GM19324 (cell line): ENCODE measurements at regions not wholly inside any gene's neighbourhood (a gene's known extent, or its start where the extent isn't known, plus 50 kb on each side); places are given as distances from the start of the nearest gene placed in this dataset.
A peak's percentile ranks its signal among the peaks of the same experiment; 100 is the strongest.

Experiments used
- ATAC-seq: cut with Tn5 transposase; IDR thresholded peaks from one replicate; pipeline ENCODE4 v1.9.1; 2021; ENCODE audit warnings: mild to moderate bottlenecking, moderate library complexity; ENCODE audit not compliant: unreplicated experiment, low FRiP score

DNA sequence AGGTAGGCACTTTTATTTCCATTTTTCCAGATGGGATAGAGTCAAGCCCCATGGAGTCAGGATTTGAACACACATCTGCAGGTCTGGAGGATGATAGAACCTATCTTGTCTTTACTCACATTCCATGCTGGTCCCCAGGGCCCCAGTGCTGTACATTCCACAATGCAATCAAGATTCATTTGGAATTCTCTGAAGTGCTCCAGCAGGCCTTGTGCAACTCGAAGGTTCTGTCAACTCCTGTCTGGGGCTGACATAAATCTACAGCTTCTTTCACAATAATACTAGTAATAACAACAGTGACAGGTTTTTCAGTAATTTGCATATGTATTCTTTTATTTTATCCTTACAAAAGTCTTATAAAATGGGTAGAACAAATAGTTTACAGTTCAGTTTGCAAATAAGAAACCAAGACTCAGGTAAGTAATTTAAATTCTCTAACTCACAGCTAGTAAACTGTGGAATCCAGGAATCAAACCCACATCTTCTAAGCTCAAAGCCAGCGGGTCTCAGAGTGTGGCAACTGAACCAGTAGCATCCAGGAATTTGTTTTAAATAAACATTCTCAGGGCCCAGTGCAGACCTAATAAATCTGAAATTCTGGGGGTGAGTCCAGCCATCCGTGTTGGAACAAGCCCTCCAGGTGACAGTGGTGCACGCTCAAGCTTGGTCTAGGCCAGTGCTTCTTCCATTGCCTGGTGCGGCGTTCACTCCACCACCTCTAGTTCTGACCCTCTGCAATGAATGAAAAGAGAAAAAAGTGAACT is 137.0 kb upstream of the TNFAIP3 start:
- ATAC-seq, result no peak

GRCh38 chr6:137731600-137731959 is 135.5 kb upstream of the TNFAIP3 start:
- ATAC-seq, result no peak

GRCh38 chr6:137731960-137732616 is 135.0 kb upstream of the TNFAIP3 start:
- no peak for ATAC-seq

GRCh38 chr6:137733372-137733771 is 133.7 kb upstream of the TNFAIP3 start:
- ATAC-seq, result no peak

DNA sequence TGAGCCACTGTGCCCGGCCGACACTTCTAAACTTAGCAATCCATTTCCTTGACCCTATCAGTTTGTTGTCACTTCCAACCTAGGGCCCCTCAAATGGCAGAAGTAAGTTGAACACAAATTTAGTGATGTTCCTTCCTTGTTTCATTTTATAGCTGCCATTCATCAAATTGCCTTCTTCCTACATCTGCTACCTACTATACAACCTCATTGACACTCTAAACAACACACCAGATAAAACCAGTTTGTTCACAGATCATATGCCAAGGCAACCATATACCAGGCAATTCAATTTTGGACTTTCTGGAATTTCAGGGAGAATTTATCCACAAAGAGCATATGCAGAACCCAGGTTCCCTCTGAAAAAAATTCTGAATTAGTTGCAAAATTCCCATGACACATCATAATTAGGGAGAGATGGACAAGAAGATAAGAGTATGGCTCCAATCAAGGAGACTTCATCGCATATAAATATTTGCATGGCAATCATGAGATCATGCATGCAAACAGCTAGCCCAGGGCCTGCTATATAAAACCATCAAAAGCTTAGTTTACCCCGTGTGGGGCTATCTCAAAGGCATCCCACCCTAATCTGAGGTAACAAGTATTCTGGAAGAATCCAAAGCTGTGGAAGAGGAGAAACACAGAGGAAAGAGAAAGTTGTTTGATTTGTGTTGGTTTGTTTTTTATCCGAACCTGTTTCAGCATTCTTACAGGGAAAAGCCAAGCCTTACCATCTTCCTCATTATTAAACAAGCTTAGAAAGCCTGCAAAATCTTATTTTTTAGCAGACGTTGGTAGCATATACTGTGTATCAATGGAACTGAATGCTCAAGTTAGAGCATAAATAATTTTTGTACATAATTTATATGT is 132.8 kb upstream of the TNFAIP3 start:
- ATAC-seq, result no peak

DNA sequence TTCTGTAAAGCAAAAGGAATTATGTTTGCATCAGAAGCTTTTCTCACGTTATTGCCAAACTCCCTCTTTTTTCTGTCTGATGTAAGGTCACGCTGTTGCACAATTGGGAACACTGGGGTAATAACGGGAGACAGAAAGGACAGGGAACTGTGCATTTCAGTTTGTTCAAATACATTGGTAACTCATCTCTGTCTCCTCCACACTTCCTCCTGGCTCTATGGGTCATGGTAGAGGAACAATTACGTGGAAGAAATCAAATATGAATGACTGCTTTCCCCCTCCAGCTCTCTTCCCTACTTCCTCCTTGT is 132.2 kb upstream of the TNFAIP3 start:
- ATAC-seq, result no peak

DNA sequence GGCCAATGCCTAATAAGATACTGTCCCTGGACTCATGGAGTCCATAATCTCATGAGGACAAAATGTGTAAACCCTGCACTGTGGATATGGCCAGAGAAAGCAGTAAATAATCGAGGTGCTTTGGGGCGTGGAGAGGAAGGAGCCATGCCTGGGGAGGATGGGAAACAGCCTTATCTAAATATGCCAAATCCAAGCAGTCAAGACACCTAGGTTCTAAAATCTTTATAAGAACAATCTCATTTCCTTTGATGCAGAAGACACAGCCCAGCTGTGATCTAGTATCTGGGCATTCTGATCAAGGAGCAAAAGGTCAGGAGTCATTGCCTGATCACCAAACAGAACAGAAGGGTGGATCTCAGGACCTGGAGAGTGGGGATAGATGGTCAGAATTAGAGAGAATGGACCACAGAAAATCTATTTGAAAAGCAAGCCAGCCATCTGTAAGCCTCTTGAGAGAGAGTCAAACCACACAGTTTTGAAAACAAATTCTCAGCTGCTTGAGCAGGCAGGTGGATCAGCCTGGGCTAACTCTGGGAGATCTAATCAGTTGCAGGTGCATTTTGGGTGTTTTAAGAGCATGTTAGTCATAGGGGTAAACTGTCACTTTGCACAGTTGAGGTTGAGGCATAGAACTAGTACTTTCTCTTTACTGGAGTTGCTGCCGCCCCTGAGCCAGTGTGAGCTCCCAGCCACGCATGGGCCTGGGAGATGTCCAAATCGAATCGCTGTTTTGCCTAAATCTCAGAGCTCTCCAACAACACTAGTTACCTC is 130.8 kb upstream of the TNFAIP3 start:
- peak; percentile 70 for ATAC-seq

GRCh38 chr6:137736911-137737310 is 130.1 kb upstream of the TNFAIP3 start:
- no peak for ATAC-seq

DNA sequence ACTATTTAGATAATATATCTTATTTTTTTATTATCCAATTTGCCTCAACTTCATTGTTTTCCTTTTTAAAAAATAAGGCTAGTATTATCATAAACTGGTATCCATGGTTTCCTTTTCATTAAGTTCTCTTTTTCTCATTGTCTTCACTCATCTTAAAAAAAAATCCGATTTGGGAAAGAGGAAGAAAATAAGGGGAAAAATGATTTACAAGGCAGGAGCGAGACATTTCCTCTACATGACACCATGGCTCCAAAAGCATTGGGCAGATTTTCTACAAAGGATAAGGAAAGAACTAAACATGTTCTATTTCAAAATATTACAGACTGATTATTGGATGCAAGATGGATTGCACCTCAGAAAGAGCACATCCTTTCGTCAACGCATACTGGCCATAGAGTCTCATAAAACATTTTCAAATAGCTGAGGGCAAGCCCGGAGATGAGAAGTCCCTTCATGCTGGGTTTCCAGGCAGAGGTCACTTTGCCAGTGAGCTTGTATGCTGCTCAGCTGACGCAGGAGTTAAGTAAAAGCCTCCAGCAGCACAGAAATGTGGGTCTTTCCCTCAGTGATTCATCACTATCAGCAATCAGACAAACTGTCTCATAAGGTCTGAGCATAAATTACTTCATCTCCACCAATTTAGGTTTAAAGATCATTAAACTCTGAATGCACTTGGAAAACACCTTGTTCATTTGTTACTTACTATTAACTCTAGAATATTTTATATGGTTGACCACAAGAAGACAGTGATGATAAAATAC is 129.0 kb upstream of the TNFAIP3 start:
- ATAC-seq, result no peak

DNA sequence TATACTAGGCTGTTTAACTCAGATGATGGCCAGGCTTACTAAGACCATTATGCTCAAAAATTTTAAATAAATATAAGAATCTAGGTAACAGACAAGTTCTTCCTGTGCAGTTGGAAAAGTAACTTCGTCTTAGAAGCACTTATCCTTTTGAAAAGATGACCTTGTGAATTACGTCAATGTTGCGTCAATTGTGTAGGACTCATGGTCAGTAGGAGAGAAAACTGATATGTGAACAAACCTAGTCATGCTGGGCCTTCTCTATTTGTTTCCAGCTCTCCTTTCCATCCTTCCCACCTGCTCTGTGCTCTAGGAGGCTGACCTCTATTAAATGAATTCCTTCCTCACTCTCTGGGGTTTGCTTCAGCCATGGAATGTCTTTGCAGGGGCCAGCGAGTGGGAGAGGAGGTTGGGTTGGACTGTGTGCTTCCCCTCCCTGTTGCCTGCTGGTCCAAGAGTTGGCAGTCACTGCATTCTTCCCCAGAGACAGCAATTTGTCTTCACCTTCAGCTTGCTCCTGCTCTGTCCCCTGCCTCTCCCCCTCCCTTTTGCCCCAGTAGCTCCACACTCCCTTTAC is 128.0 kb upstream of the TNFAIP3 start:
- ATAC-seq, result no peak

GRCh38 chr6:137739544-137739943 is 127.5 kb upstream of the TNFAIP3 start:
- ATAC-seq, result no peak

DNA sequence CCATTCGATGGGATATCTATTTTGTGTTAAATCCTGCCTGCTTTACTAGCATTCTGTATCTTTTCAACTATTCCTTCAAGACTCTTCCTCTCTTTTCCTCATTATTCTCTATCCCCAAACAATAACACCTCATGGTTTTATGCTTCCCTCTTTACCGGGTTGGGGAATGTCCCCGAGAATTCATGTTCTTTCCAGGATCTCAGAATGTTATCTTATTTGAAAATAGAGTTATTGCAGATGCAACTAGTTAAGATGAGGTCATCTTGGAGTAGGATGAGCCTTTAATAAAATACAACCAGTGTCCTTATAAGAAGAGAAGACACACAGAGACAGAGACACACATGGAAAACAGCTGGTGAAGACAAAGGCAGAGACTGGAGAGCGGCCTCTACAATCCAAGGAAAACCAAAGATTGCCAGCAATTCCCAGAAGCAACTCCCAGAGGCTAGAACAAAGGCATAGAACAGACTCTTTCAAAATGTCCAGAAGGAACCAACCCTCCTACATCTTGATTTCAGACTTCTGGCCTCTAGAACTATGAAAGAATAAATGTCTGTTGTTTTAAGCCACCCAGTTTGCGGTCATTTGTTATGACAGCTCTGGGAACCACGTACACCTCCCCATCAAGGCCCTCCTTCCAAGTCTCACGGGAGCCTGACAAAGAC is 126.8 kb upstream of the TNFAIP3 start:
- no peak for ATAC-seq

- ATAC-seq, result no peak
These were observed 125.9 kb upstream of the TNFAIP3 start for GRCh38 chr6:137740967-137741761.

GRCh38 chr6:137743493-137743892 is 123.6 kb upstream of the TNFAIP3 start:
- no peak for ATAC-seq

GRCh38 chr6:137744877-137745276 is 122.2 kb upstream of the TNFAIP3 start:
- ATAC-seq, result peak; percentile 90

GRCh38 chr6:137745321-137745720 is 121.7 kb upstream of the TNFAIP3 start:
- no peak for ATAC-seq

DNA sequence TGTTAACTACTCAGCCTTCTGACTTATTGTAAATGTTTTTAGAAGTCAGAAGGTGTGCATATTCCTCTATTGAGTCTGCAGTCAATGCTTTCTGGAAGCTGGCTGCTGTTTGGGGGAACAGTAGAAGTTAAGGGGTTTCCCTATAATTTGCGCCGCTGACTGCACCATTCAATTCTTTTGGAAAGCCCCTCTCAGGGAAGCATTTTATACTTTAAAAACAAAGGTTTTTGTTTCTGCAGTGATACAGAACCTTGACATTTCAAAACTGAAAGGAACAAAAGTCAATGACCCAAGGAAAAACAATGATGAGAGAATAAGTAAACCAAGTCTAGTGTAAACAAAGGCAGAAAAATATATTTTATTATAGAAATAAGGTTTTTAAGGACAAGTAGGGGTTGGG is 120.8 kb upstream of the TNFAIP3 start:
- no peak for ATAC-seq

- no peak for ATAC-seq
These were observed 117.3 kb upstream of the TNFAIP3 start for GRCh38 chr6:137749696-137750211.
